ENCODE measurements at regions not wholly inside any gene's neighbourhood (a gene's known extent, or its start where the extent isn't known, plus 50 kb on each side); places are given as distances from the start of the nearest gene placed in this dataset.
"Not testable (repeated sequence)": the region's sequence is repeated elsewhere in the genome, so short reads cannot be mapped to it uniquely, and the experiment has no call there.

GRCh38 chr1:38608202-38608864, 251.2 kb downstream of the RRAGC start:
- DNase-seq, result no peak

- DNase-seq, result no peak
These were observed 252.0 kb downstream of the RRAGC start for GRCh38 chr1:38607526-38607925.

- no peak for DNase-seq
These were observed 254.5 kb downstream of the RRAGC start for GRCh38 chr1:38605063-38605462.

DNA sequence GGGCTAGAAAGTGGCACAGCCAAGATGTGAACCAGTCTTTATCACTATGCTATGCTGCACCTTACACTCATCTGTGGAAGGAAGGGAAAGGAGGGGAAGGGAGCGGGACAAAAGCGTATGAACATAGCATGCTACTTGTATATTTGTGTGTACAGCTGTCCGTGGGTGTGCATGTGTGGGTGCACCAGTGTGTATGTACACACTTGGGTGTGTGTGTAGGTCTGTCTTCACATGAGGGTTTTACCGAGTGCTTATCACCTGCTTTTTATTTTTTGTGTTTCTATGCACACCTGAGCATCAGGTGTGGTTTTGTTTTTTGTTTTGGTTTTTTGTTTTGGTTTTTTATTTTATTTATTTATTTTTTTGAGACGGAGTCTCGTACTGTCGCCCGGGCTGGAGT, 255.7 kb downstream of the RRAGC start:
- DNase-seq, result no peak

DNA sequence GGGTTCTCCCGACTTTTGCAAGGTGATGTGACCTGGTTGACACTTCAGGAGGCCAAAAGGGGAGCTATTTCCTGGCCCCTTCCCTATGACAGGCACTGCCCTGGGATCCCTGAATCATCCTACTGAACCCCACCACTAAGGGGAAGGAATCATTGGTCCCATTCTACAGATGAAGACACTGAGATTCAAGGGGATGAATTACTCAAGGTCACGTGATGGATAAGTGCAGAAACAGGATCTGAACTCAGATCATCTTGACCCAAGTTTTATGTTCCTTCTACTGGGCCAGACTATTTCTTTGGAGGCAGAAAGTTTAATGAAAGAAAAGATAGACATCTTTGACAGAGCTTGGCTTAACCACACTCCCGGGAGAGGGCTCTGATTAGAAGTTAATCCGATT, 258.7 kb downstream of the RRAGC start:
- no peak for DNase-seq

- DNase-seq, result no peak
These were observed 259.3 kb downstream of the RRAGC start for GRCh38 chr1:38600286-38600685.

DNA sequence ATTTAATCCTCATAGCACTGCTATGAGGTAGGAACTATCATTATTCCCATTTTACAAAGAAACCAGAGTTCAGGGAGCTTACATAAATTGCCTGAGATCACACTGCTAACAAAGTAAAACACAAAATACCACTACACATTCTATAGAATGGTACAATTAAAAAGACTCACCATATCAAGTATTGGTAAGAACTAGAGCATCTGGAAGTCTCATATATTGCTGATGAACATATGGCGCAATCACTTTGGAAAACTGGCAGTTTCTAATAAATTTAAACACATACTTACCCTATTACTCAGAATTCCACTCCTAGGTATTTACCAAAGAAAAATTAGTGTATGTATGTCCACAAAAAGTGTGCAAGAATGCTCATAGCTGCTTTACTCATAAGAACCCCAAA, 261.5 kb downstream of the RRAGC start:
- no peak for DNase-seq

- no peak for DNase-seq
These were observed 270.5 kb downstream of the RRAGC start for GRCh38 chr1:38589036-38589435.

DNA sequence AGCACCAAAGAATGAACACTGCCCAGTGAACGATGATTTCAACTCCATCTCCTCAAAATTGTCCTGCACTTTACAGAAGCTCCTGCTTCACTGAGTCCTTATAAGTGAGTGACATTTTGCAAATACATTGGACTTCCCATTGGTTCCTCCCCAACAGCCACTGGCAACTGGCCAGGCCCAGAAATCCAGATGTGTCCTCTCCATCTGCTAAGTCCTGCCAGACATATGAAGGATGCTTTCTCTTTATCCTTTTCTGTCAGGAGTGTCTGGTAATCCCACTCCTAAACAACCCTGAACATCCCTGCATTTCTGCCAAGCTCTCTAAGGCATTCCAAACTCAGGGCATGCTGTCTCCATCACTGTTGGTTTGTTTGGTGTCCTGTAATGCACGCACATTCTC, 271.8 kb downstream of the RRAGC start:
- DNase-seq, result no peak

- DNase-seq, result no peak
These were observed 272.5 kb downstream of the RRAGC start for GRCh38 chr1:38586993-38587646.

GRCh38 chr1:38585971-38586370, 273.6 kb downstream of the RRAGC start:
- no peak for DNase-seq

DNA sequence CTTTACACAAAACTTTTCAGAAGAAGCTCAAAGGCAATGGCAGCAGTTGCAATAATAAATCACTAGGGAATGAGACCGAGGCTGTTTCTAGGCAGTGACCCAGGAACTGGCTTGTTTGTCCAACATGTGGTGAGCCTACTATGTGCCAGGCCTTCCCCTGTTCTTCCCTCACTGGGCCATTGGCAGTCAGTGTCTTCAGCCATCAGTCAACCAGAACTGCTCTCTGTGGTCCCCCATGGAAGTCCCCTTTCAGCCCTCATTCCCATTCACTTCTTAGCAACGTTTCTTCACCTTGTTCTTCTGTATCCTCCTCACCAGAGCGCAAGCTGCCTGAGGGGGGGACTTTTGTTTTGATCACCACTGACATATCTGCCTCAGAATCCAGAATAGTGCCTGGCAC, 274.1 kb downstream of the RRAGC start:
- DNase-seq, result no peak

DNA sequence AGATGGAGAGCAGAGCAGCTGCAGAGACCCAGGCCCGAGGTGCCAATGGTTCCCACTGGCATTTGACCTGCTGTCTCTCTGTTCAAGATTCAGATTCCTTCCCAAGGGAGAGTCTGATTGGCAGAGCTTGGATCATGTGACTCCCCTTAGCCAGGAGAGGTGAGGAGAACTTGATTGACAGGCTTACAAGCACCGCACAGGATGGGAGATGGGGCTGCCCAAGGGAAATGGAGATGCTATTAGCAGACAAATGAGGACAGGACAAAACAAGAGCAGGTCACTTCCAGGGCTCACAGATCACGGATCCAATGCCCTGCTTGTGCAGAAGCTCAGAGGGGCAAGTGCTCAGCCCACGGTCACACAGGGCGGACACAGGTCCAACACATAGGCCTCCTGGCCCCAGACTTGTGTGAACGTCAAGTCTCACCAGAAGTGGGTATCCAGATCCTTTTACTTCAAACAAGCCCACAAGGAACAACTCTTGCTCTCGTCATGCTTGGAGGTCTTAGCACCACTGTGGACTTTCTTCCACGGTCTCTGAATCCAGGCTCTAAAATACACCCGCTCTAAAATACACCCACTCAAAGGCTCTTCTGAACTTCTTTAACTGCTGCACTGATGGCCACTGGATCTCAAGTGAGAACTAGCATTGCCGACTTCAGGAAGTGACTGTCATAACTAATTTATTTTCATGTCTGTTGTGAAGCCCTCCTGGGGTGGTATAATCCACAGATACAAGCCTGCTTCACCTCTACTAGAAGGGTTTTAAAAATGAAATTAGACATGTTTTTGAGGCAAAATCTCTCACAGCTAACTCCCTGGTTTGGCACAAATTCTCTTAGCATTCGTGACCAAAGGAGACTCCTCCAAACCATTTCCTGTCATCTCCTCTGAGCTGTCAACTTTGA, 274.9 kb downstream of the RRAGC start:
- no peak for DNase-seq

DNA sequence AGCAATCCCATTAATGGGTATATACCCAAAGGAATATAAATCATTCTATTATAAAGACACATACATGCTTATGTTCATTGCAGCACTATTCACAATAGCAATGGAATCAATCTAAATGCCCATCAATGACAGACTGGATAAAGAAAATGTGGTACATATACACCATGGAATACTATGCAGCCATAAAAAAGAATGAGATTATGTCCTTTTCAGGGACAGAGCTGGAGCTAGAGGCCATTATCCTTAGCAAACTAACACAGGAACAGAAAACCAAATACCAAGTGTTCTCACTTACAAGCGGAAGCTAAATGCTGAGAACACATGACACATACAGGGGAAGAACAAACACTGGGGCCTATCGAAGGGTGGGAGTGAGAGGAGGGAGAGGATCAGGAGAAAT, 276.3 kb downstream of the RRAGC start:
- DNase-seq, result not testable (repeated sequence)

GRCh38 chr1:38581396-38581795, 278.2 kb downstream of the RRAGC start:
- no peak for DNase-seq

DNA sequence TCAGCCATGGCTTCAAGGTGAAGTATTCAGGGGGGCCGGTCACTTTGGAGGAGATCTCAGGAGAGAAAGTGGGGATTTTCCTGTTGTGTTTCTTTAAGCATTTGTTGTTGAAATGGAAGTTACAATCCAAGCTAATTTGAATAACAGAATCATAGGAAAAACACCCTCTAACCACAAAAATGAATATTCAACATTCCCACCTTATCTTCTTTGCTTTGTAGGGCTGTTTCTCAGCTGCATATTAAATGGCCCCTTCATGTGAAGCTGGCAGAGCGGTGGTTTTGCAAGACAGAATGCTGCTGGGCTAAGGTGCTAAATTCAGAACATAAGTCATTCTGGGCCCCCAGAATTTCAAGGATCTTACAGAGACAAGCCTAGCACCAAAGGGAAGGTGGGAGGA, 279.0 kb downstream of the RRAGC start:
- DNase-seq, result no peak

GRCh38 chr1:38579056-38579455, 280.5 kb downstream of the RRAGC start:
- no peak for DNase-seq

- no peak for DNase-seq
These were observed 281.2 kb downstream of the RRAGC start for GRCh38 chr1:38578271-38578951.

DNA sequence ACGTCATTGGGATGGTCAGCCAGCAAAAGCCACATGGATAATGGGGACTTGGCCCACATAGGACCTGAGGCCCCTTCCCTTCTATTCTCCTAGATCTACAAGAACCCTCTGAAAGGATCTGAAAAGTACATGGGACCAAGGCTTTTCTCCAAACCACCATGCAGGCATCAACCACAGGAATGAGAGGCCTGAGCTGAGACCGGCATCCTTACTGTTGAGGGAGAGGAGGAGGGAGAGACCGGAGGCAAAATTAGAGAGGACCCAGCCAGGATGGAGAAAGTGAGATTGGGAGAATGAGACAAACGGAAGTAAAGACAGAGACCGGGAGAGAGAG, 281.7 kb downstream of the RRAGC start:
- DNase-seq, result no peak

GRCh38 chr1:38577385-38577784, 282.2 kb downstream of the RRAGC start:
- DNase-seq, result no peak

DNA sequence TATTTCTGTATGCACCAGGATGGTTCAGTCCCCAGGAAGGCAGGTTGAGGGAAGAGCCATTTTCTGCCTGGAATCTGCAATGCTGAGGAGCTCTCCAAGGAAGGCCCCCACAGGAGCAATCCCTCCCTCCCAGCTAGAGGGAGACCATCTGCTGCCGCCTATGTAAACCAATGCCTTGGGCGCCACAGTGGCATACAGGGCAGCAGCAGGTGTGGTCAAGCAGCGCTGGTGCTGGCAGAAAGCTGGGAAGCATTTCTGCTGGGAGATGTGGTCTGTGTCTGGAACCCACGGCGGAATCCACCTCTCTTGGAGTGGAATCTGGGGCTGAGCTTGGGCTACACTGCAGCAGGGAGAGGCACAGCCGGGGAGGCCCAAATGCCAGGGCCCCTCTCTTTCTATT, 283.3 kb downstream of the RRAGC start:
- no peak for DNase-seq

GRCh38 chr1:38571726-38572125, 287.8 kb downstream of the RRAGC start:
- no peak for DNase-seq

DNA sequence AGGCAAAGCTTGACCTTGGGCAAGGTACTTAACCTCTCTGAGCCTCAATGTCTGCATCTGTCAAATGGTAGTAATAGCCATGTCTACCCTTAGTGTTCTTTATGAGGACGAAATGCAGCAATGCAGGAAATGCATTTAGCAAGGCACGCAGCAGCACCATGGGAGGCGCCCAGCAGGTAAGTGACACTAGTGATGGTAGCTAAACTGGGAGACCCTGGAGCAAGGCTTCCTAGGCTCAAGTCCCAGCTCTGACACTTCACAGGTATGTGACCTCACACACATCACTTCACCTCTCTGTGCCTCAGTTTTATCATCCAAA, 289.0 kb downstream of the RRAGC start:
- no peak for DNase-seq
